Left ventricle myocardium inferior (tissue), 1 donor: ENCODE measurements at regions not wholly inside any gene's neighbourhood (a gene's known extent, or its start where the extent isn't known, plus 50 kb on each side); places are given as distances from the start of the nearest gene placed in this dataset.

Source experiments
- DNase-seq: peaks from one replicate; pipeline ENCODE4 v3.0.0-alpha.2; 2020
- H3K27ac ChIP-seq: fragments of 200-600 bp; replicated peaks from 2 replicates; pipeline ENCODE4 v1.8.0; 2021
- H3K27me3 ChIP-seq: fragments of 200-600 bp; 2 replicates; pipeline ENCODE4 v1.8.0; 2021; ENCODE audit warnings: low read depth
- H3K36me3 ChIP-seq: fragments of 200-600 bp; 2 replicates; pipeline ENCODE4 v1.8.0; 2021
- H3K4me1 ChIP-seq: fragments of 200-600 bp; 2 replicates; pipeline ENCODE4 v1.8.0; 2021
- H3K4me3 ChIP-seq: fragments of 200-600 bp; 2 replicates; pipeline ENCODE4 v1.8.0; 2021; ENCODE audit warnings: mild to moderate bottlenecking, moderate library complexity
- H3K9me3 ChIP-seq: fragments of 200-600 bp; replicated peaks from 2 replicates; pipeline ENCODE4 v1.8.0; 2021
- intact Hi-C: fragments of 100-400 bp; cut with micrococcal nuclease; formaldehyde crosslinking; loops from one replicate; pipeline ENCODE4 v1.11.0; 2022
- TF ChIP-seq, protein P1 (sequence below): fragments of 200-600 bp; IDR thresholded peaks from 2 replicates; pipeline ENCODE4 v1.8.0; 2021; ENCODE audit warnings: antibody characterized with exemption, mild to moderate bottlenecking, borderline replicate concordance
- donor health status: DM: no; HTN: yes; CAD: no; lungs with severe emphysema.

DNA sequence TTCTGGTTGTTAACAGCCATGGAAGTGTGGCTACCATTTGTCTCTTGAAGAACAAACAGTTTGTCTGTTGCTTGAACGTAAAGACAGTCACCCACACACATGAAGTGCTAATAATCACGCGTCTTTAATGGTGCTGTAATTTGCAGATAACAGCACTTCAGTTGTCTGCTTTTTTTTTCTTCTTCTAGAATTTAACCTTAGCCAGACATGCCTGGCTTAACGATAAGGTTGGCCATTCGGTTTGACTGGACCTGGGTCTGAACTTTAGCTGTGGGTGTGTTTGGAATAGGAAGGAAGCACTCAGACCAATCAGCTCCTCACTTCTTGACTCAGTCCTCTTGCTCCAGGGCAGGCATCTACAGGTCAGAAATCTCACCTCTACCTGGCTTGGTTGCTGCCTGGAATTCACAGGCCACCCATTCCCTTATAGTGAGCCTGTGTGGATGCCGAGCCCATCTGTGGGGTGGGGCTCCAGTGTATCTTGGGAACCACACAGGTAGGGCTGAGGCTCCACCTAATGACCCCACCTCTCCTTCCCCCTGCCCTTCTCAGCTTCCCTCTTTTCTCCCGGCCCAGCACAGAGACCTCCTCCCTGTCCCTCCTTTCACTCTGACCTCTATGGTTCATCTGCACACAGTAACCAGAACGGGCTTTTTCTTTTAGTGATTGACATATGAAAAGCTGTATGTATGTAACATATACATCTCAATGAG lies 246.4 kb upstream of the PWP1 start:
- DNase-seq = no peak
- Histone ChIP-seq H3K27ac (no peak overlapping the region), H3K4me3 (no peak overlapping the region), H3K36me3 (no peaks in the 10 kb centered on the region), H3K9me3 (no peaks in the 10 kb centered on the region), H3K4me1 (no peaks in the 10 kb centered on the region), H3K27me3 (peaks cover 13% of the 10 kb centered on the region)
- TF ChIP-seq, protein P1, sequence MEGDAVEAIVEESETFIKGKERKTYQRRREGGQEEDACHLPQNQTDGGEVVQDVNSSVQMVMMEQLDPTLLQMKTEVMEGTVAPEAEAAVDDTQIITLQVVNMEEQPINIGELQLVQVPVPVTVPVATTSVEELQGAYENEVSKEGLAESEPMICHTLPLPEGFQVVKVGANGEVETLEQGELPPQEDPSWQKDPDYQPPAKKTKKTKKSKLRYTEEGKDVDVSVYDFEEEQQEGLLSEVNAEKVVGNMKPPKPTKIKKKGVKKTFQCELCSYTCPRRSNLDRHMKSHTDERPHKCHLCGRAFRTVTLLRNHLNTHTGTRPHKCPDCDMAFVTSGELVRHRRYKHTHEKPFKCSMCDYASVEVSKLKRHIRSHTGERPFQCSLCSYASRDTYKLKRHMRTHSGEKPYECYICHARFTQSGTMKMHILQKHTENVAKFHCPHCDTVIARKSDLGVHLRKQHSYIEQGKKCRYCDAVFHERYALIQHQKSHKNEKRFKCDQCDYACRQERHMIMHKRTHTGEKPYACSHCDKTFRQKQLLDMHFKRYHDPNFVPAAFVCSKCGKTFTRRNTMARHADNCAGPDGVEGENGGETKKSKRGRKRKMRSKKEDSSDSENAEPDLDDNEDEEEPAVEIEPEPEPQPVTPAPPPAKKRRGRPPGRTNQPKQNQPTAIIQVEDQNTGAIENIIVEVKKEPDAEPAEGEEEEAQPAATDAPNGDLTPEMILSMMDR = no peak
- intact Hi-C loops = no loop called here

DNA sequence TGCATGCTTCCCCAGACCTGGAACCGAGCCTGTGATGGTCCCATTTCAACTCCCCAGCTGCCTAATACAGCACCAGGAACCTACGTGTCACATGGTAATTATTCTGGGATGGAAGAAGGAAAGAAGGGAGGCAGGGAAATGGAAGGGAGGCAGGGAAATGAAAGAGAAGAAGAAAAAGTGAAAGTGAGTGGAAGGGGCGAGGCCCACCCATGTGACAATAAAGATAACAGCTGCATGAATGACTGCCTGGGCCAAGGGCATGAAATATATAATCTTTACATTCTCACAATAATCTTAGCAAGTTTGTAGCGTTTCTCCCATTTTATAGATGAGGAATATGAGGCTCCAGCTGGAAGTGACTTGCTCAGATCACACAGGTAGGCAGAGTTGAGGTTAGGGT lies 245.0 kb upstream of the PWP1 start:
- Histone ChIP-seq H3K4me1 (peaks cover 7% of the 10 kb centered on the region), H3K27me3 (peaks cover 13% of the 10 kb centered on the region), H3K27ac (no peak overlapping the region), H3K9me3 (no peaks in the 10 kb centered on the region), H3K36me3 (no peaks in the 10 kb centered on the region), H3K4me3 (no peak overlapping the region)
- intact Hi-C loops = no loop called here
- TF ChIP-seq, protein P1 = no peak
- no peak for DNase-seq

DNA sequence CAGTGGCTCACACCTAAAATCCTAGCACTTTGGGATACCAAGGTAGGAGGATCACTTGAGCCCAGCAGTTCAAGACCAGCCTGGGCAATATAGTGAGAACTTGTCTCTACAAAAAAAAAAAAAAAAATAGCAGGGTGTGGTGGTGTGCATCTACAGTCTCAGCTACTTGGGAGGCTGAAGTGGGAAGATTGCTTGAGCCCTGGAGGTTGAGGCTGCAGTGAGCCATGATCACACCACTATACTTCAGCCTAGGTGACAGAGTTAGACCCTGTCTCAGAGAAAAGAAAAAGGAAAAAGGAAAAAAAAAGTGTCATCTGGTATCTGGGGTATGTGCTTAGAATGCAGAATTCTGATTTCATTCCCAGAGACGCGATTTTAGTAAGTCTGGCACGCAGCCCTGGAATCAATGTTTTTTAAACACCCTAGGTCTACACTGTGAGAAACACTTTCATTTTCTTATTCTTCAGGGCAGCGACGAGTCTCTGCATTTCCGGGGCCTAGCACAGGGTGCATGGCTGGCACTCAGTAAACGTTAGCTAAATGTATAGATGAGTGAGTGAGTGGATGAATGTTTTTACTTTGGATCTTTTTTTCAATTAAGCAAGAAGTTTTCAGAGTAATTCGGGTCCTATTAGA lies 243.8 kb upstream of the PWP1 start:
- Histone ChIP-seq H3K27ac (no peak overlapping the region), H3K4me1 (peaks cover 7% of the 10 kb centered on the region), H3K4me3 (no peak overlapping the region), H3K9me3 (no peaks in the 10 kb centered on the region), H3K36me3 (no peaks in the 10 kb centered on the region), H3K27me3 (peaks cover 13% of the 10 kb centered on the region)
- DNase-seq = no peak
- TF ChIP-seq, protein P1 = no peak
- intact Hi-C loops = no loop called here

DNA sequence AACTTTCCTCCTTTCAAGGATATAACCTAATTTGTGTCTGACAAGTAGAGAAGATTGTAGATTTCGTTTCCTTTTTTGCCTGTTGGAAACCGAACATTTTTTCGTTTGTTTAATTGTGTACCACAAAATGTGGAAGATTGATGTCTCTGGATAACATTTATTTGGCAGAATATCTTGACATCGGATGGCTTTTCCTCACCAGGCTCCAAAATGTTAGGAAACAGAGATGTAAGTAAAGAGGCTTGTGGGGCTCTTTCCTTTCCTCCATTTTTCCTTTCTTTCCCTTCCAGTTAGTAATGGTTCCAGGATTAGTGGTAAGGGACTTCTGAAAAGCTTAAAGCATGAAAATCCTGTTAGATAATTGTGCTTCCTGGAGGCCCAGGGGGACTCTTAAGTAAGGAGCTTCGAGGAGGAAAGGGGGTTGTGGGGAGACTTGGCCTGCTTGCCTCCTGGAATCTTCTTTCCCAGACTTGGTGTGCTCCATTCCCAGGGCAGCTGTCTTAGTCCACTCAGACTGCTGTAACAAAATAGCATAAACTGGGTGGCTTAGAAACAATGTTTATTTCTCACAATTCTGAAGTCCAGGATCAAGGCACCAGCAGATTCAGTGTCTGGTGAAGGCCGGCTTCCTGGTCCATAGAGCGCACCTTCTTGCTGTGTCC lies 243.1 kb upstream of the PWP1 start:
- Histone ChIP-seq H3K4me1 (peaks cover 7% of the 10 kb centered on the region), H3K27me3 (peaks cover 13% of the 10 kb centered on the region), H3K9me3 (no peaks in the 10 kb centered on the region), H3K4me3 (no peak overlapping the region), H3K36me3 (no peaks in the 10 kb centered on the region), H3K27ac (no peak overlapping the region)
- TF ChIP-seq, protein P1 = no peak
- DNase-seq = no peak
- intact Hi-C loops = no loop called here

DNA sequence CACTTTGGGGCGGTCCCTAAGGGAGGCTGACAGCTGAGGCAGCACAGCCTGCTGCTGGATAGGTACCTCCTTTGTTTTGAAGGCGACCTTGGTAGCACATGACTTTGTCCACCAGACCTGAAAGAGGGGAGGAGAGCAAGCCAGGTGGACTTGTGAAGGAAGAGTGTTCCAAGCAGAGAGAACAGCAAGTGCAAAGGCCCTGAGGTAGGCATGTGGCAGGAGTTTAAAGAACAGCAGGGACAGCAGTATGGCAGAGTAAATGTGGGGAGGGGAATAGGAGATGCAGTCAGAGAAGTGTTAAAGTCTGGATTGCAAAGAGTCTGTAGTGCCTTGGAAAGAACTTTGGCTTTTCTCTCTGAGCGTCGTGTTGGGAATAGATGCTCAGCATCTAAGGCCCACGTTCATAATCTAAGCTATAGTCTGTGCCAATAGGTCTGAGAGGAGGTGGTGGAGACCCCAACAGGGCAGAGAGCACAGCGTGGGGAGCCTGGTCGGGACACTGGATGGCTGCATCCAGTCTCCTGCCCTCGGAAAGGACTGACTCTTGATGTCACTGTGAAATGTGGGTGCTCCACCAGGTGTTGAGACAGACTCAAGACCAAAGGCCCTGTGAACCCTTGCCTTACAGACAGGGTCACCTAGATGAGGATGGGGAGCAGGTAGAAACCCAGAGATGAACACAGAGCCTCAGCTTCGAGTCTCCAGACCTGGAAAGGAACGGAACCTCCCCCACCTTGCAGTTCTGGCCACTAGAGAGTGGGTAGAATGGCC lies 242.1 kb upstream of the PWP1 start:
- Histone ChIP-seq H3K36me3 (no peaks in the 10 kb centered on the region), H3K4me3 (no peak overlapping the region), H3K4me1 (peaks cover 7% of the 10 kb centered on the region), H3K27ac (no peak overlapping the region), H3K27me3 (peaks cover 13% of the 10 kb centered on the region), H3K9me3 (no peaks in the 10 kb centered on the region)
- intact Hi-C loops = no loop called here
- no peak for DNase-seq
- TF ChIP-seq, protein P1 = no peak
